Stomach smooth muscle (tissue), 2 donors: ENCODE measurements at regions not wholly inside any gene's neighbourhood (a gene's known extent, or its start where the extent isn't known, plus 50 kb on each side); places are given as distances from the start of the nearest gene placed in this dataset.

ENCODE experiments used
- H3K27ac ChIP-seq: one replicate; pipeline ENCODE4 v1.7.0; 2013; ENCODE audit warnings: mild to moderate bottlenecking, low read length, inconsistent platforms
- H3K27me3 ChIP-seq, 2 donors: one replicate each; pipeline ENCODE4 v1.7.0; 2013; ENCODE audit warnings: low read length in 2 of 2; ENCODE audit not compliant: insufficient read depth in 2 of 2, control insufficient read depth in 1 of 2
- H3K36me3 ChIP-seq, 2 donors: one replicate each; pipeline ENCODE4 v1.7.0; 2013; ENCODE audit warnings: low read length in 2 of 2; ENCODE audit not compliant: control insufficient read depth in 2 of 2, insufficient read depth in 2 of 2
- H3K4me1 ChIP-seq: one replicate; pipeline ENCODE4 v1.7.0; 2013; ENCODE audit warnings: low read length; ENCODE audit not compliant: control insufficient read depth, insufficient read depth
- H3K4me3 ChIP-seq, 2 donors: one replicate each; pipeline ENCODE4 v1.7.0; 2013; ENCODE audit warnings: low read length in 2 of 2
- H3K9ac ChIP-seq, 2 donors: one replicate each; pipeline ENCODE4 v1.7.0; 2013; ENCODE audit warnings: low read length in 2 of 2, mild to moderate bottlenecking in 1 of 2
- H3K9me3 ChIP-seq, 2 donors: one replicate each; pipeline ENCODE4 v1.7.0; 2013; ENCODE audit warnings: low read length in 2 of 2; ENCODE audit not compliant: control insufficient read depth in 2 of 2
- donor health status: healthy.
- donor health status: Pancreatic carcinoma.

DNA sequence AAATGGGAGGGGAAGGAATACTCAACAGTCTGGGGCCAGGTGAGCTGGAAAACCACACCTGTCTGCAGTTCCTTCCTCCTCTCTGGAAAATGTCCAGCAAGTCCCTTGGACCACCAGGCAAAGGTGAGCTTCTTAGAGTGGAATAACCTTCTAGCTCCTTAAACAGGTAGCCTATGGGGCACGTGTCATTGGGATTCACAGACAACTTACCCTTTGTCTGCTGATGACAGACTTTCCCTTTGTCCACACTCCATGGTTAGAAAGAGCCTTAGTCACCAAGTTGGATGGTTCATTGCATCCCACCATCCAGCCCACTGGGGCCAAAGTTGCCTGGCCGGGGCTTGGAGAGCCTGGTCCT, 98.0 kb upstream of the ITGA6 start:
- H3K9ac ChIP-seq, result no peak overlapping the region
- no peak overlapping the region for H3K4me3 ChIP-seq
- H3K27me3 ChIP-seq, result no peaks in the 10 kb centered on the region
- no peaks in the 10 kb centered on the region for H3K4me1 ChIP-seq
- H3K36me3 ChIP-seq, result no peaks in the 10 kb centered on the region
- H3K9me3 ChIP-seq, result no peaks in the 10 kb centered on the region
- no peak overlapping the region for H3K27ac ChIP-seq

DNA sequence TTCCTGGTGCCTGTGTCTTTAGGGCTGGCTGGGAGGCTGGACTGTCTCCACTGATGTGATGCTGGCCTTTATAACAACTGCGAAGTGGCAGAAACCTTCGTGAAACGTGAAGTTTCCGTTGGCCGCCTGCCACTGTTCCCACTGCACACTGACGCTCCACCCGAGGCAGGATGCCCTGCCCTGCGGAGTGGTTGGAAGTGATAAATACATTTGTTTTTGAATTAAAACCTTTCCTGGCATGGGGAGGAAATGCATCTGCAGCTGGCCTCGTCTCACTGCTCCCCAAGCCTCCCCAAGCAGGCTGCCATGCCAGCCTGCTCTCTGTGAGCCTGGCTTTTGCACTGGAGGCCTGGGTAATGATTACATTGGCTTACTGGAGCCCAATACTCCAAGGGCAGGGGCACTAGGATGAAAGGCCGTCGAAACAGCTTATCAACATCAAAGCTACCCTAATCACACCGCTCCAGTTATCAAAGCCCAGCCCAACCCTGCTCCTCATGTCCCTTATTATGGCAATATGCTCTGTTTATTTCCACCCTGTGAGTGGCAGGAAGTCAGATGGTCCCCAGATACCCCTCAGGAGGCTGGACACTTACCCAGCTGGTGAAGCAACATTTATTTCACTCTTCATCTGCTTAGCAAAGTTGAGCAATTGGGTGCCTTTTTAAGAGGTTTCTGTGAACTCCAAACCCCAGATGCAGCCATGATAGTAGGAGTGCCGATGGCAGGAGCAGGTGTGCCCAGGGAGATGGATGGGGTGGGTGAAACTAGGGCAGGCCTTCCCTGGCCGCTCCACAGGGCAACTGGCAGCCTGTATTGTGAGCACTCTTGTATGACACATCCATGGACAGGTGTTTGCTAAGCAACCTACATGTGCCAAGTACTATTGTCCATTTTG, 97.4 kb upstream of the ITGA6 start:
- Histone ChIP-seq H3K4me1 (no peaks in the 10 kb centered on the region), H3K36me3 (no peaks in the 10 kb centered on the region), H3K9me3 (no peaks in the 10 kb centered on the region), H3K27ac (no peak overlapping the region), H3K9ac (no peak overlapping the region), H3K4me3 (no peak overlapping the region), H3K27me3 (no peaks in the 10 kb centered on the region)

DNA sequence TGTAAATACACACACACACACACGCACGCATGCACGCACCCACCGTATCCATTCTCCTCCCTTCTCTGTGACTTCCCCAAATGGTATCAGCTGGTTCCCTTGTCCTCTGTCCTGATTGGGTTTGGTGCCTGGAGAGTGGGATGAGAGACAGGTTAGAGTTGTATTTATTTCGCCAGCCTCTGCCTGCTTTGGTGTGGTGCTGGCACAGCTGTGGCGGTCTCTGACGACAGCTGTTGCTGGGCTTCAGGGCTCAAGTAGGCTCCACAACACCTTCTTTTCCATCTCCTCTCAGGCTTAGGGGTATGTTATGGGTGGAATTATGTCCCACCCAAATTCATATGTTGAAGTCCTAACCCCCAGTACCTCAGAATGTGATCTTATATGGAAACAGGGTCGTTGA, 94.9 kb upstream of the ITGA6 start:
- H3K27ac ChIP-seq, result no peak overlapping the region
- H3K9ac ChIP-seq, result no peak overlapping the region
- no peaks in the 10 kb centered on the region for H3K27me3 ChIP-seq
- no peaks in the 10 kb centered on the region for H3K9me3 ChIP-seq
- H3K4me3 ChIP-seq, result no peak overlapping the region
- H3K4me1 ChIP-seq, result no peaks in the 10 kb centered on the region
- no peaks in the 10 kb centered on the region for H3K36me3 ChIP-seq

DNA sequence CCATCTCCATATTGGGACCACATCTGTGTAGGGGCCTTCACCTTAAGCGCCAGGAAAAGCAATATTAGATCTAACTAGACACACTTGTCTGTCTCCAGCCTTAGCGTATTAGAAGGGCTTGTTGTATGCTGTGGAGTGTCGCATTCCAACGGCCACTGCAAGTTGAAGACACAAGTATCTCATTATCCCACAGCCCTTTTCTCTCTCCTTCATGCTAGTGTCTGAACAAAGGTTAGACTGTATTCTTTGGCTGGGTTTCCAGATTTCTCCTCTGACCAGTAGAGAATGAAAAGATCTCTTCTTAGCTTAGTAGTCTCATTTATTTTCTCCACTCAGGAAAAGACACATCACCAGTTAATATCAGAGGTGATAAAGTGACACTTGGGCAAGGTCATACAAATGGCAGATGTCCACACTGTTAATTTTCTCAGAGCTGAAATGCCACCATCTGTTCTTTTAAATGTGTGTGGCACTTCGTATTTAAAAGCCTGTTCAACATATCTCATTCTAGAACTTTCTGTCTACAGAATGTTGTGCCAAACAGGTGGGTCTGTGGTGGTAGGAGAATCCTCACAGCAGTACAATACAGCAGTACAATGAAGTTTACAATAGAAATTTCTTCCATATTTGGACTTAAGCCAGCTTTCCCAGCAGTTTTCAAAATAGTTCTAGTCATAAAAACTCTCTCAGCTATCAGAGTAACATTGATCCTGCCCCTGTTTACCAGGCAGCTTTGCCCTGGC, 94.0 kb upstream of the ITGA6 start:
- no peaks in the 10 kb centered on the region for H3K36me3 ChIP-seq
- no peaks in the 10 kb centered on the region for H3K4me1 ChIP-seq
- H3K27me3 ChIP-seq, result no peaks in the 10 kb centered on the region
- H3K27ac ChIP-seq, result no peak overlapping the region
- no peaks in the 10 kb centered on the region for H3K9me3 ChIP-seq
- no peak overlapping the region for H3K4me3 ChIP-seq
- no peak overlapping the region for H3K9ac ChIP-seq

DNA sequence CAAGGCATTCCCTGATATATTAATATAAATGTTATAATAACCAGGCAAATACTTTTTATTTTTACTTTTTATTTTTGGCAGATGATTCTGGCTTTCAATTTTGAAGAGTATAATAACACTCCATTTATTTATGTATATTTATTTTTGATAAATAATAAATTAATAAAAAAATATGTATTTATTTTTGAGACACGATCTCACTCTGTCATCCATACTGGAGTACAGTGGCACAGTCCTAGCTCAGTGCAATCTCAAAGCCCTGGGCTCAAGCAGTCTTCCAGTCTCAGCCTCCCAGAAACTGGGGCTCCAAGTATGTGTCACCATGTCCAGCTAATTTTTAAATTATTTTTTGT, 93.4 kb upstream of the ITGA6 start:
- Histone ChIP-seq H3K27ac (no peak overlapping the region), H3K27me3 (no peaks in the 10 kb centered on the region), H3K4me1 (no peaks in the 10 kb centered on the region), H3K9ac (no peak overlapping the region), H3K9me3 (no peaks in the 10 kb centered on the region), H3K36me3 (no peaks in the 10 kb centered on the region), H3K4me3 (no peak overlapping the region)

DNA sequence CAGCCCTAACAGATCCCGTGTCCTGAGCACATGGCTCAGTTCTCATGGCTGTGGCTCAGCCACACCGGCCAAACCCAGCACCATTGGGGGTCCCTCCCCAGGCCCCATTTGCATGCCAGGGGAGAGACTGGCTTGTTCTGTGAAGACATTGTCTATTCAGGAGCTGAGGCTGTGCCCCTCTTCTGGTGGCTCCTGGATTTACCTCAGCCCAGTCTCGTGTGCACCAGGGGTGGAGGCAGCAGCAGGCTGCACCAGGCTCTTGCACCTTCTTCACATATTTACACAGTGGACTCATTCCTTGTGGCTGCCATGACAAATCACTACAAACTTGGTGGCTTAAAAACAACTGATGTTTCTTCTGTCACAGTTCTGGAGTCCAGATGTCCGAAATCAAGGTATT, 92.4 kb upstream of the ITGA6 start:
- Histone ChIP-seq H3K36me3 (no peaks in the 10 kb centered on the region), H3K4me3 (no peak overlapping the region), H3K4me1 (peaks cover 6% of the 10 kb centered on the region), H3K9me3 (no peaks in the 10 kb centered on the region), H3K27me3 (no peaks in the 10 kb centered on the region), H3K27ac (no peak overlapping the region), H3K9ac (no peak overlapping the region)

DNA sequence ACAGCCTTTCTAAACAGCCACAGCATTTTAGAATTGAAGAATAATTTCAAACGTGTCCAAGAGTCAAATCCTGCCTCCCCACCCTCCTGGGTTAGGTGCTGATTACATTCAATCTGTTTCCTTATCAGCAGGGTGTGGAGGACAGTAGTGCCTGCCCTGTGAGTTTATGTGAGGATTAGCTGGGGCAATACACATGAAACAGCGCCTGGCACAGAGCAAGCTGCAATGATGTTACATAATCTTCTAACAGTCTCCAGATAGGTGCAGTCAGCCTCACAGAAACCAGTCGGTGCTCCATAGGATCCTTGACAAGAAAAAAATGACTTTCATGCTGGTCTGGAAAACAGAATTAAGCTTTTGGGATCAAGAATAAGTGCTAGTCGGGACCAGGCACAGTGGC, 91.7 kb upstream of the ITGA6 start:
- Histone ChIP-seq H3K9ac (no peak overlapping the region), H3K36me3 (no peaks in the 10 kb centered on the region), H3K9me3 (no peaks in the 10 kb centered on the region), H3K27me3 (no peaks in the 10 kb centered on the region), H3K4me3 (no peak overlapping the region), H3K4me1 (peaks cover 6% of the 10 kb centered on the region), H3K27ac (no peak overlapping the region)

DNA sequence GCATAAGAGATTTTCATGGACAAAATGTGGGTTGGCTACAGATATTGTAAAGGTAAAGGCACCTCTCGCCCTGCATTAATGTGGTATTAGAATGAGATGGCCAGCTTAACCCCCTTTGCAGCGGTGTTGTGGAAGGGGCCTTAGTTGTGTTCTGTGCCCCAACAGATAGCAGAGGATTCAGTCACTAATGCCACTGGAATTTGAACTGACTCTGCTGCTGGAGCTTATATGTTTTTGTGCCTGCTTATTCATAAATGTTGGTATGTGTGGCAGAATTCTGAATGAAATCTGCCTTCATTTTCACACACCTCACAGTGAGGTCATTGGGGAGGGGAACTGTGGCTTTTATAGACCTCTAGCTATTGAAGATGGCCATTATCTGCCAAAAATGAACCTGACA, 90.7 kb upstream of the ITGA6 start:
- H3K9me3 ChIP-seq, result no peaks in the 10 kb centered on the region
- H3K9ac ChIP-seq, result no peak overlapping the region
- H3K4me3 ChIP-seq, result no peak overlapping the region
- no peaks in the 10 kb centered on the region for H3K36me3 ChIP-seq
- H3K27me3 ChIP-seq, result no peaks in the 10 kb centered on the region
- no peak overlapping the region for H3K27ac ChIP-seq
- H3K4me1 ChIP-seq, result peaks cover 6% of the 10 kb centered on the region

DNA sequence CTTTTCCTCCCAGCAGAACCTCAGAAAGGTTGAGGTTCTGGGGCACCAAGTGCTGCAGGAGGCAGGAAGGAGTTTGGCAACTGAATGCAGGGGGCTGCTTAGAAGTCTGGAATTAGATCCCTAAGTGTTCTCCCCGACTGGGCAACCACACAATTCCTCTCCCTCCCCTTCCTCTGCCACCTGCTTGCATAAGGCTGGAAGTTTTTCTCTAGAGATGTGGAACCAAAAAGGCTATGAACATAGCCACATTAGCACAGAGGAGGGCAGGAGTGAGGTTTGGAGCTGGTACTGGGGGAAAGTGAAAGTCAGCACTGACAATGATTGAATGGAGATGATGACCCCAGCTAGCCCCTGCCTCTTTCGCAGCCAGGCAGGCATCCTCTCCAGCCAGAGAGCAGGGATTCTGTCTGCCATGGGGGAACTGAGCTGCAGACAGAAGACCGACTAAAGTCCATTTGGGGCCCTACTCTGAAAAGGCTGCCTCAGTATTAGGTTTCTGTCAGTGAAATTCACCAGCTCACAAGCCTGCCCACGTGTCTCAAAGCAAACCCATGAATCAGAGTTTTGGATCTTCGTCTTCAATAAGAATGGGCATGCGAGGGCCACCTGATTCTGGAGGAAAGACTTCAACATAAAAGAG, 87.9 kb upstream of the ITGA6 start:
- no peak overlapping the region for H3K27ac ChIP-seq

DNA sequence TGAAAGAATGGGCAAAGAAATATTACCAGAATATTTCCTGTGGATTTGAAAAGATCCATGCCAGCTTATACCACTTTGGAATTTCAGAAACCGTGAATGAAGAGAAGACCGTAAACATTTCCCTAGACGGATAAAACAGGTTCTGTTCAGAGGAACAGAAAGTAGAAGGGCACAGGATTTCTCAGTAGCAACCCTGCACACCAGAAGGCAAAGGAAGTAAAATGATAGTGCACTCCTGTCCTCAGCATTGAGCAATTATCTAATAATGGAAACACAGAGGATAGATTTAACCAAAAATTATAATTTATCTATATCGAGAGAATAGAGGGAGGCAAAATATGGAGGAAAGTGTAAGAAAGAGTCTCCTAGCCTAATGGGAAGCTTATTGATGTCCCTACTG, 87.0 kb upstream of the ITGA6 start:
- Histone ChIP-seq H3K27ac (no peak overlapping the region), H3K27me3 (no peaks in the 10 kb centered on the region), H3K9ac (no peak overlapping the region), H3K4me1 (peaks cover 6% of the 10 kb centered on the region), H3K36me3 (no peaks in the 10 kb centered on the region), H3K9me3 (peaks cover 0 to 8% of the 10 kb centered on the region in 2 donors), H3K4me3 (peak overlapping the region in 1 of 2 donors; percentile 18)

More for the DNA sequence above, 87.9 kb upstream of the ITGA6 start:
- no peak overlapping the region for H3K9ac ChIP-seq
- no peaks in the 10 kb centered on the region for H3K27me3 ChIP-seq
- peaks cover 6% of the 10 kb centered on the region for H3K4me1 ChIP-seq
- H3K4me3 ChIP-seq, result peak overlapping the region in 1 of 2 donors; percentile 58
- no peaks in the 10 kb centered on the region for H3K36me3 ChIP-seq
- peaks cover 0 to 4% of the 10 kb centered on the region in 2 donors for H3K9me3 ChIP-seq
